Kidney epithelial cell (primary cell): ENCODE measurements at regions not wholly inside any gene's neighbourhood (a gene's known extent, or its start where the extent isn't known, plus 50 kb on each side); places are given as distances from the start of the nearest gene placed in this dataset.
"Not testable (repeated sequence)": the region's sequence is repeated elsewhere in the genome, so short reads cannot be mapped to it uniquely, and the experiment has no call there.

ENCODE experiments used
- DNase-seq: peaks from one replicate; pipeline ENCODE4 v3.0.0-alpha.2; 2010; ENCODE audit warnings: low read depth
- H3K27me3 ChIP-seq: 2 replicates; pipeline ENCODE4 v1.6.0; 2011; ENCODE audit warnings: low read length; ENCODE audit not compliant: control insufficient read depth, insufficient read depth
- H3K36me3 ChIP-seq: 2 replicates; pipeline ENCODE4 v1.5.1; 2011; ENCODE audit warnings: low read length; ENCODE audit not compliant: control insufficient read depth, insufficient read depth
- H3K4me3 ChIP-seq: 2 replicates; pipeline ENCODE4 v1.5.1; 2011; ENCODE audit warnings: low read depth, mild to moderate bottlenecking, control low read depth, low read length
- TF ChIP-seq, protein P1 (sequence below): IDR thresholded peaks from 2 replicates; pipeline ENCODE4 v1.5.1; 2011; ENCODE audit warnings: mild to moderate bottlenecking, moderate library complexity, low read length, control low read depth, inconsistent platforms; ENCODE audit not compliant: insufficient read depth, poor library complexity, severe bottlenecking

GRCh38 chr21:27771938-27772483, 805.1 kb upstream of the ADAMTS5 start:
- TF ChIP-seq, protein P1, sequence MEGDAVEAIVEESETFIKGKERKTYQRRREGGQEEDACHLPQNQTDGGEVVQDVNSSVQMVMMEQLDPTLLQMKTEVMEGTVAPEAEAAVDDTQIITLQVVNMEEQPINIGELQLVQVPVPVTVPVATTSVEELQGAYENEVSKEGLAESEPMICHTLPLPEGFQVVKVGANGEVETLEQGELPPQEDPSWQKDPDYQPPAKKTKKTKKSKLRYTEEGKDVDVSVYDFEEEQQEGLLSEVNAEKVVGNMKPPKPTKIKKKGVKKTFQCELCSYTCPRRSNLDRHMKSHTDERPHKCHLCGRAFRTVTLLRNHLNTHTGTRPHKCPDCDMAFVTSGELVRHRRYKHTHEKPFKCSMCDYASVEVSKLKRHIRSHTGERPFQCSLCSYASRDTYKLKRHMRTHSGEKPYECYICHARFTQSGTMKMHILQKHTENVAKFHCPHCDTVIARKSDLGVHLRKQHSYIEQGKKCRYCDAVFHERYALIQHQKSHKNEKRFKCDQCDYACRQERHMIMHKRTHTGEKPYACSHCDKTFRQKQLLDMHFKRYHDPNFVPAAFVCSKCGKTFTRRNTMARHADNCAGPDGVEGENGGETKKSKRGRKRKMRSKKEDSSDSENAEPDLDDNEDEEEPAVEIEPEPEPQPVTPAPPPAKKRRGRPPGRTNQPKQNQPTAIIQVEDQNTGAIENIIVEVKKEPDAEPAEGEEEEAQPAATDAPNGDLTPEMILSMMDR, result no peak
- DNase-seq, result no peak
- Histone ChIP-seq H3K4me3 (no peak overlapping the region), H3K27me3 (no peaks in the 10 kb centered on the region), H3K36me3 (no peaks in the 10 kb centered on the region)

GRCh38 chr21:27769763-27770162, 802.9 kb upstream of the ADAMTS5 start:
- H3K27me3 ChIP-seq, result no peaks in the 10 kb centered on the region
- TF ChIP-seq, protein P1, result no peak
- no peak overlapping the region for H3K4me3 ChIP-seq
- no peaks in the 10 kb centered on the region for H3K36me3 ChIP-seq
- DNase-seq, result no peak

DNA sequence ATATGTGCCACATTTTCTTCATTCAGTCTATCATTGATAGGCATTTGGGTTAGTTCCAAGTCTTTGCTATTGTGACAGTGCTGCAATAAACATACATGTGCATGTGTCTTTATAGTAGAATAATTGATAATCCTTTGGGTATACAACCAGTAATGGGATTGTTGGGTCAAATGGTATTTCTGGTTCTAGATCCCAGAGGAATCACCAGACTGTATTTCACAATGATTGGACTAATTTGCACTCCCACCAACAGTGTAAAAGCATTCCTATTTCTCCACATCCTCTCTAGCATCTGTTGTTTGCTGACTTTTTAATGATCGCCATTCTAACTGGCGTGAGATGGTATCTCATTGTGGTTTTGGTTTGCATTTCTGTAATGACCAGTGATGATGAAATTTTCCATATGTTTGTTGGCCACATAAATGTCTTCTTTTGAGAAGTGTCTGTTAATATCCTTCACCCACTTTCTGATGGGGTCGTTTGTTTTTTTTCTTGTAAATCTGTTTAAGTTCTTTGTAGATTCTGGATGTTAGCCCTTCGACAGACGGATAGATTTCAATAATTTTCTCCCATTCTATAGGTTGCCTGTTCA, 801.3 kb upstream of the ADAMTS5 start:
- not testable (repeated sequence) for H3K36me3 ChIP-seq, DNase-seq, H3K4me3 ChIP-seq, H3K27me3 ChIP-seq

GRCh38 chr21:27764056-27764455, 797.2 kb upstream of the ADAMTS5 start:
- H3K4me3 ChIP-seq, result no peak overlapping the region
- TF ChIP-seq, protein P1, result no peak
- no peak for DNase-seq
- H3K36me3 ChIP-seq, result no peaks in the 10 kb centered on the region
- H3K27me3 ChIP-seq, result no peaks in the 10 kb centered on the region

GRCh38 chr21:27761623-27762022, 794.7 kb upstream of the ADAMTS5 start:
- H3K36me3 ChIP-seq, result no peaks in the 10 kb centered on the region
- no peak for DNase-seq
- TF ChIP-seq, protein P1, result no peak
- H3K27me3 ChIP-seq, result no peaks in the 10 kb centered on the region
- no peak overlapping the region for H3K4me3 ChIP-seq

- TF ChIP-seq, protein P1, result no peak
- Histone ChIP-seq H3K4me3 (no peak overlapping the region), H3K27me3 (no peaks in the 10 kb centered on the region), H3K36me3 (no peaks in the 10 kb centered on the region)
- no peak for DNase-seq
These were observed 792.9 kb upstream of the ADAMTS5 start for GRCh38 chr21:27759820-27760219.
